ENCODE measurements at regions not wholly inside any gene's neighbourhood (a gene's known extent, or its start where the extent isn't known, plus 50 kb on each side); places are given as distances from the start of the nearest gene placed in this dataset.
"Not testable (repeated sequence)": the region's sequence is repeated elsewhere in the genome, so short reads cannot be mapped to it uniquely, and the experiment has no call there.

DNA sequence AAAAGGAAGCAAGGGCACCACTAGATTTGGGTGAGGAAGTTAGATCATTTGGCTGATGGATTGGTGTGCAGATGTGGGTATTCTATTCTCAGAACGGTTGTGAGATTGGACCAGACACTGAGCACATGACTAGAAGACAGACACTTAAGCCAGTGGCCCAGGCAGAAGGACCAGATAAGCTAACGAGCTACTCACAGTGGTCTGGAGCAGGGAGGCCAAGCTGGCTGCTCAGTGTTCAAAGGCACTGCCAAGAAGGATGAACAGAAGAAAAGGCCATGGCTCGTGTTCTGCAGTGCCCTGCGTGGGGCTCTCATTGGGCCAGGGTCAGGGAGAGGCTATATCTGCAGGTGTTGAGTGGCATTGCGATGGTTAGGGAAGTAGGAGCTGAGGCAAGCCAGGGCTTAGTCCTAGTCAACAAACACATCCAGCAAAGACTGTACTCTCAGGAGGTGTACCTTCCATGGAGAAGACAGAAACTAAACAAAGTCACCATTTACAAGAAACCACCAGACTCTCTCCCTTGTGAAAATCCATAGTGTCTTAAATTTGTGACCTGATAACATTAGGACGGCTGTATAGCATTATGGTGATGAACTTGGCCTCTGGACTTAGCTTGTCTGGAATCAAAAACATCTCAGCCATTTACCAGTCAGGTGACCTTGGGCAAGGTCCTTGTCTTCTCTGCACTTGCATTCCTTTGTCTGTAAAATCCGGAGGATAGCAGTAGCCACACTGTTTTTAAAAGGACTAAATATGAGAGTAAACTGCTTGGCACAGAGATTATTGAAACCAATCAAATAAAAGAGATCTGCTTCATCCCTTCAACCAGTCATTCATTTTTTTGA, 274.5 kb downstream of the SIPA1L2 start:
- DNase-seq (ENCODE audit: low spot score), result no peak
- TF ChIP-seq, protein P1, sequence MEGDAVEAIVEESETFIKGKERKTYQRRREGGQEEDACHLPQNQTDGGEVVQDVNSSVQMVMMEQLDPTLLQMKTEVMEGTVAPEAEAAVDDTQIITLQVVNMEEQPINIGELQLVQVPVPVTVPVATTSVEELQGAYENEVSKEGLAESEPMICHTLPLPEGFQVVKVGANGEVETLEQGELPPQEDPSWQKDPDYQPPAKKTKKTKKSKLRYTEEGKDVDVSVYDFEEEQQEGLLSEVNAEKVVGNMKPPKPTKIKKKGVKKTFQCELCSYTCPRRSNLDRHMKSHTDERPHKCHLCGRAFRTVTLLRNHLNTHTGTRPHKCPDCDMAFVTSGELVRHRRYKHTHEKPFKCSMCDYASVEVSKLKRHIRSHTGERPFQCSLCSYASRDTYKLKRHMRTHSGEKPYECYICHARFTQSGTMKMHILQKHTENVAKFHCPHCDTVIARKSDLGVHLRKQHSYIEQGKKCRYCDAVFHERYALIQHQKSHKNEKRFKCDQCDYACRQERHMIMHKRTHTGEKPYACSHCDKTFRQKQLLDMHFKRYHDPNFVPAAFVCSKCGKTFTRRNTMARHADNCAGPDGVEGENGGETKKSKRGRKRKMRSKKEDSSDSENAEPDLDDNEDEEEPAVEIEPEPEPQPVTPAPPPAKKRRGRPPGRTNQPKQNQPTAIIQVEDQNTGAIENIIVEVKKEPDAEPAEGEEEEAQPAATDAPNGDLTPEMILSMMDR (IDR thresholded peaks at IDR 0.05; ENCODE audit: extremely low read depth, missing control alignments), result no peak

DNA sequence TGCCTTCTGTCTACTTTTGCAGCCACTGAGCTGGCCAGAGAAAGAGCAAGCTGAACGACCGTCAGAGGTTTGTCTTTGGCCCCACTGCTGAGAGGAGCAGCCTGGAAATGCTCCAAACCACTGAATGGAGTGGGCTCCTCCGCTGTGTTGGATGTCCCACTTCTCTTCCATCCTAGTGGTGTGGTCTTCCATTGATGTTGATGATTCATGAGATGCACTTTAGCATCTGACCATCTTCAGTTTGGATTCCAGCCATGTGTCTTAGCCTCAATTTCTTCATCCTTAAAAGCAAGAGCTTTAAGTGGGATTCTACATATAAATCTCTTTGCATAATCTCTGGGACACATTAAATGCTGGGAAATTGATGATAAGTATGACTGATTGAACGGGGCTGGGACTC, 276.9 kb downstream of the SIPA1L2 start:
- TF ChIP-seq, protein P1 (IDR thresholded peaks at IDR 0.05; ENCODE audit: extremely low read depth, missing control alignments), result no peak
- DNase-seq (ENCODE audit: low spot score), result no peak

DNA sequence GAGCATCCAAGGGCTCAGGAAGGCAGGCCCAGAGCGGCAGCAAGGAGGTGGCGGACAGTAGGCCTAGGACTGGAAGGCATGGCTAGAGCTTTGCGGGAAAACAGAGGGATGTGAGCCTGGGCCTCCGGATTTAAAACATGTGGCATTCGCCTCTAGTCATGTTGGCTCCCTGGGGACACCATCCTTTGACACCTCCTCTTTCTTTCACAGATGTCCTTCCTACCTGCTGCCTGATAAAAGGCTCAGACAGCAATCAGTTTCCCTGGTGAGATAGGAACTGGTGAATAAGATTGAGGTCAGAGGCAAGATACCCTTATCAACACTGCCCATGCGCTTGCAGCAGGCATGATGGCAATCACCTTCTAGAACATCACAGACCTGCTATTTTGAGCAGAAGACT, 277.6 kb downstream of the SIPA1L2 start:
- no peak for DNase-seq (ENCODE audit: low spot score)
- TF ChIP-seq, protein P1 (IDR thresholded peaks at IDR 0.05; ENCODE audit: extremely low read depth, missing control alignments), result no peak

DNA sequence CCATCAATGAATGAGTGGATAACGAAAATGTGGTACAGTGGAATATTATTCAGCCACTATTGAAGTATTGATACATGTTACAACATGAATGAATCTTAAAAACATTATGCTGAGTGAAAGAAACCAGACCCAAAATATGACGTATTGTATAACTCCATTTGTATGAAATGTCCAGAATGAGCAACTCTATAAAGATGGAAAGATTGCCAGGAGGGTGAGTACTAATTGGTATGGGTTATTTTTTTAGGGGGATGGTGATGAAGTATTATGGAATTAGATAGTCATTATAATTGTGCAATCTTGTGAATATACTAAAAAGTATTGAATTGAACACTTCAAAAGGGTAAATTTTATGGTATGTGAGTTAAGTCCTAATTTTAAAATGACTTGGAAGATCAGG, 278.6 kb downstream of the SIPA1L2 start:
- DNase-seq (ENCODE audit: low spot score), result no peak
- TF ChIP-seq, protein P1 (IDR thresholded peaks at IDR 0.05; ENCODE audit: extremely low read depth, missing control alignments), result no peak

DNA sequence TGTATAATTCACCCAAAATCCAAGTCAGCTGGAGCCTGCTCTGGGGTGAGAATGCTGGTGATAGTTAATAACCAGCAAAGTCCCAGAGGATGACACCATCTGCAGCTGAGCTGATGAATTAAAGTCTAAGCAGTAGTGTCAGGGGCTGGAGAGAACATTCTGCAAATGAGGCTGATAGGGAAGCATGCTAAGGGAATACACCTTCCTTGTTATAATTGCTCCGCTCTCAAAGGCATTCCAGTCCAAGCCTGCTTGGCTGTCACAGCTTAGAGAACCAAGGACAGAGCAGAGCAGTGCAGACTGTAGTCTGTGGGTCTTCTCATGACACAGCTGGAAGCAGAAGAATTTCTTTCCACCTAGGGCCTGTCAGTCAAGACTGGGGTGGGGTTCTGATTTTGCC, 283.1 kb downstream of the SIPA1L2 start:
- no peak for DNase-seq (ENCODE audit: low spot score)
- TF ChIP-seq, protein P1 (IDR thresholded peaks at IDR 0.05; ENCODE audit: extremely low read depth, missing control alignments), result no peak

DNA sequence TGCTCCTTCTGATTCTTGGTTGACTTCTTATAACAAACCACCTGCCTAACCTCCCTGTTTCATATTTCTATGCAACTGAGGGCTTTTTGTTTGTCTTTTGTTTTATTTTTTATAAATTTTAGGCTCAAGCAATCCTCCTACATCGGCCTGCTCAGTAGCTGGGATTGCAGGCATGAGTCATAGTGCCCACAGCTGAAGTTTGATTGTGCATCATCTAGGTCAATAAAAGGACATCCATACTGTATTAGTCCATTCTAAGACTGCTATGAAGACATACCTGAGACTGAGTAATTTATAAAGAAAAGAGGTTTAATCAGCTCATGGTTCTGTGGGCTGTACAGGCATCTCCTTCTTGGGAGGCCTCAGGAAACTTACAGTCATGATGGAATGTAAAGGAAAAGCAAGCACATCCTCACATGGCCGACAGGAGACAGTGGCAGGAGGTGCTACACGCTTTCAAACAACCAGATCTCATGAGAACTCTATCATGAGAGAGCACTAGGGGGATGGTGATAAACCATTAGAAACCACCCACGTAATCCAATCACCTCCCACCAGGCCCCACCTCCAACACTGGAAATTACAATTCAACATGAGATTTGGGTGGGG, 285.0 kb downstream of the SIPA1L2 start:
- TF ChIP-seq, protein P1 (IDR thresholded peaks at IDR 0.05; ENCODE audit: extremely low read depth, missing control alignments), result no peak
- DNase-seq (ENCODE audit: low spot score), result no peak

DNA sequence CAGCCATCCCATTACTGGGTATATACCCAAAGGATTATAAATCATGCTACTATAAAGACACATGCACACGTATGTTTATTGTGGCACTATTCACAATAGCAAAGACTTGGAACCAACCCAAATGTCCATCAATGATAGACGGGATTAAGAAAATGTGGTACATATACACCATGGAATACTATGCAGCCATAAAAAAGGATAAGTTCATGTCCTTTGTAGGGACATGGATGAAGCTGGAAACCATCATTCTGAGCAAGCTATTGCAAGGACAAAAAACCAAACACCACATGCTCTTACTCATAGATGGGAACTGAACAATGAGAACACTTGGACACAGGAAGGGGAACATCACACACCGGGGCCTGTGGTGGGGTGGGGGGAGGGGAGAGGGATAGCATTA, 285.7 kb downstream of the SIPA1L2 start:
- DNase-seq (ENCODE audit: low spot score), result not testable (repeated sequence)

Data from GM20000 (cell line).